Stimulated activated CD4-positive, alpha-beta T cell treated with anti-CD3 and anti-CD28 coated beads, Interleukin-15, amount 100 ng/mL, for 48 hours (primary cell): ENCODE measurements at regions not wholly inside any gene's neighbourhood (a gene's known extent, or its start where the extent isn't known, plus 50 kb on each side); places are given as distances from the start of the nearest gene placed in this dataset.
"Not testable (repeated sequence)": the region's sequence is repeated elsewhere in the genome, so short reads cannot be mapped to it uniquely, and the experiment has no call there.

Experiments
- DNase-seq, 2 donors: peaks; one replicate each; pipeline ENCODE4 v3.0.0-alpha.2; 2020; ENCODE audit warnings: low read depth in 2 of 2

DNA sequence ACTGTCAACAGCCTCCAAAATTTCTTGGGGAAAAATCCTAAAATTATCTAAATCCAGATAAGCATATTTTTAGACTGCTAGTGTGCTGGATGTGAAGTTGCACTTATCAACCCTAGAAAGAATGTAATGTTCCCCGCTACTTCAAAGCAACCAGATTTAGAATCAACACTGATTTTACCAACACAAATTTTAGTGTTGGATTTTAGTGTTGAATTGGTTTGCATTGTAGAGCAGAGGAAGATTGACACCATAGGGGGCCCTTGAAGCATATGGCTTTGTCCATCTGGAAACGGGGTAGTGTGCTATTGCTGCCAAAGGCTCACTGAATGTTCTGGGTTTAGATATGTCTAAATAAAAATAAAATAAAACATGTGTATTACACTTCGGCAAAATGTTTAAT is 126.3 kb upstream of the EMCN start:
- DNase-seq: no peak

DNA sequence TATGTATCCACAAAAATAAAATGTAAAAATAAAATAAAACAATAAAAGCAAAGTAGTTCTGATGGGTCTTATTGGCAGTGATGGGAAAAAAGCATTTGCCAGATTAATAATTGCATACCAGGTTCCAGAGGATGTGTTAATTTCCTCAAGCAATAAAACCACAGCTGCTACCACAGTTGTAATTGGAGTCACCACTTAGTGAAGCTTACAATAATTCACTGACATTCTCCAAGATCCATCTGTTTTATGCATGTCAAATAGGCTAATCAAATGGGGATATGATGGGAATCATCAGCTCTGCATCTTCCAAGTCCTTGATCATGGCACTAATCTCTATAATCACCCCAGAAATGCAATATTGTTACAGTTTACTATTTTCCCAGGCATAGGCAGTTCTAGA is 123.5 kb upstream of the EMCN start:
- DNase-seq: no peak

DNA sequence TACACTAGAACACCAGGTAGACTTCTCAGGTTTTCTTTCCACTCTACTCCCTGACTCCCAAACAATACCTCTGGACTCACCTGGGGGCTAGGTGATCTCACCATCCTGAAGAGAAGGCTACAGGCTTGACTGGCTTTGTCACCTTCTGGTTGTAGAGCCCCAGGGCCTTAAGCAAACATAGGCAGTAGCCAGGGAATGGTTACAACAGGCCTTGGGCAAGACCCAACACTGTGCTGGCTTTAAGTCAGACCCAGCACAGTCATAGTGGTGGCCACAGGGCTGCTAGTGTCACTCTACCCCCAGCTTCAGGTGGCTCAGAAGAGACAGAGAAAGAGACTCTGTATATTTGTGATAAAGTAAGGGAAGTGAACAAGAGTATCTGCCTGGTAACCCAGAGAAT is 118.1 kb upstream of the EMCN start:
- DNase-seq: no peak

DNA sequence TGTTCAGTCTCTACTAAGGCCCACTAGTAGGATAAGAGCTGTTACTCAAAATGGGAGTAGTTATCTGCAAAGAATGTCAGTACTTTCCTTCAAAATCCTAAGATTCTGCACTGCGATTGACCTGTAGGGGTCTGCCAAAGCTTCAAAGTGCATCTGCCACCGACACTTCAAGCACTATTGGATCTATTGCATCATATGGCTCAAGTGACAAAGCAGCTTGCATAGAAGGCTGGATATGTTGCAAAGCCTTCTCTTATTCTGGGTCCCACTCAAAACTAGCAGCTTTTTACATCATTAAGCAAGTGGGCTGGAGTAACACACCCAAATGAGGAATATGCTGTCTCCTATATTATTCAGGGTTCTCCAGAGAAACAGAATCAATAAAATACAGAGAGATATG is 115.4 kb upstream of the EMCN start:
- no peak for DNase-seq

DNA sequence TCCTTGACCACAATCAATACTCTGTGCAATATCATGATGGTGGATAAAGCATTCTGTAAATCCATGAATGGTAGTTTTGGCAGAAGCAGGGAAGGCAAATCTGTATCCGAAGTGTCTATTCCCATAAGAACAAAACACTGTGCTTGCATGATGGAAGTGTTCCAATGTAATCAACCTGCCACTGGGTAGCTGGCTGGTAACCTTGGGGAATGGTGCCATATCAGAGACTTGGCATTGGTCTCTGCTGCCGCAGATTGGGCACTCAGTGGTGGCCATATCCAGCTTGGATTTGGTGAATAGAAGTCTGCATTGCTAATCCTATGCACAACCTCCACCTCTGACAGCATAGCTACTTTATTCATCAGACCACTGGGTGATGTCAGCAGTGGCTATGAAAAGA is 114.3 kb upstream of the EMCN start:
- DNase-seq: no peak

DNA sequence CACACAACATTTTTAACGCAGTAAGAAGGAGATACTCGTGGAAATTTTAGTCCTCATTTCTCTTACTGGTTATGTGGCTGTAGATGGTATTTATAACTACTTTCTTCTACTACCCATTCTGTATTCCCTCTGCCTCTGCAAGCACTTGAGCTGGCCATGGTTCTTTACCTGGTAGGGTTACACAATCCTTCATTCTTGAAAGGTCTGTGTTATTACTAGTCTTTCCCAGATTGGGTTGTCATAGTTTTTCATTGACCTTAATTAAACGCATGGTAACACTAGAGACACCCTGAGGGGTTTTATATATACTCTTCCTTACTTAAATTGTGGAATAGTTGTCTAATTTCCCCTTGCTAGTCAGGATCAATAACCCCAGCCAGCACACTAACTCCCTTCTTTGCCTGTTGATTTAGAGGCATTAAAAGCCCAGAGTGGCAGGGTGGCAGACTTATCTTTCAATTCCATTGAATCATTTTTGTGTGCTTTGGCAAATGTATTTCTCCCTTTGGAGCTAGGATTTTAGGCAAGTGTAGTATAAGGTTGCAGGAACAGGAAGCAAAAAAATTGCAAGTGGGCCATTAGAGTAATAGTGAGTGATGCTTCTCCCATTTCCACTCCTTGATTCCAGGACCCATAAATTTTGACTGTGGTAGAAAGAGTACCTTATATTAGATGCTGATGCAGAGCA is 113.6 kb upstream of the EMCN start:
- DNase-seq: no peak

DNA sequence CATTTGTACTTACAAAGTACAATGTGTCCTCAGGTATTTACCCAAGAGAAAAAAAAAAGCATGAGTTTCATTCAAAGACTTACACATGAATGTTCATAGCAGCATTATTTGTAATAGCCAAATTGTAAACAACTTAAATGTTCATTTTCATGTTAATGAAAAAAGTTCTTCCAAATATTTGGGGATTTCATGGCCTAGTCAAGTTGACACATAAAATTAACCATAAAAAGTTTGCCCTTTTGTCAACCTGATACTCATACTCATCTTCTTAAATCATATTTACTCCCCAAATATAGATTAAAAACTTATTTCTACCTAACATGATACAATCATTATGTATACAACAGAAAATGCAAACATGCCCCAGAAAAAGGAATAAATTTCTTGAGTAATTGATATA is 112.5 kb upstream of the EMCN start:
- no peak for DNase-seq

DNA sequence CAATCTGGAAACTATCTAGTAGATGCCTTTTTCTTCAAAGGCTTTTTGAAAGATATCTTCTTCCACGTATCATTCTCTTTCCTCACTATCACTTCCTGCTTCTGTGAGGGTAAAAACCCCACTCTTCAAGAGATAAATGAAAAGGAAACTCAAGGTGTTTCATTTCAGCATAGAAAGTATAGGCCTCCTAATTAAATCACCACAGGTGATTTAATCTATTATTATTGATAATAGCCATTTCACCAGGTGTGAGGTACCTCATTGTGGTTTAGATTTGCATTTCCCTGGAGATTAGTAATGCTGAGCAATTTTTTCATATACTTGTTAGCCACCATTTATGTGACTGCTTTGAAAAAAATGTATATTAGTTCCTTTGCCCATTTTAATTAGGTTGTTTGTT is 92.0 kb upstream of the EMCN start:
- DNase-seq: no peak

DNA sequence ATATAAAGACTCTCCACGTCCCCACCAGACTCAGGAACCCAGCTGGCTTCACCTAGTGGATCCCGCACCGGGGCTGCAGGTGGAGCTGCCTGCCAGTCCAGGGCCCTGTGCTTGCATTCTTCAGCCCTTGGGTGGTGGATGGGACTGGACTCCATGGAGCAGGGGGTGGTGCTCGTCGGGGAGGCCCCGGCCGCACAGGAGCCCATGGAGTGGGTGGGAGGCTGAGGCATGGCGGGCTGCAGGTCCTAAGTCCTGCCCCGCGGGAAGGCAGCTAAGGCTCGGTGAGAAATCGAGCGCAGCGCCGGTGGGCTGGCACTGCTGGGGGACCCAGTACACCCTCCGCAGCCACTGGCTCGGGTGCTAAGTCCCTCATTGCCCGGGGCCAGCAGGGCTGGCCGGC is 90.8 kb upstream of the EMCN start:
- not testable (repeated sequence) for DNase-seq

DNA sequence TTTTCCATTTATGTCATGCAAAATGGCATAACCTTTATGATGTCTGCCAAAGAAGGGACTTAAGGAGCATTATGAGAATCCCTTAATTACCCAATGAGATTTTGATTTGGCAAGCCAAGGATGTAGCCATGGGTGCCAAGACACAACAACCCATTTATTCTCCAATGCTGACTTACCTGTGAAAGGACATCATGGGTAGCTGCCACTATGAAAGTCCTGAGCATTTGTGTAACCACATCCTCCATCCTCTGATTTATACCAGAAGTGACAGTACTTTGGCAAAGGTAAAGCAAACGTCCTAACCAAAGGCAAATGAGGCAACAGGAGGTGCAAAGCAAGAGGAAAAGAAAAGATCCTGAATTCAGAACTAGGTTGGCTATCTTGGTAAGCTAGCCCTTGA is 87.3 kb upstream of the EMCN start:
- no peak for DNase-seq

DNA sequence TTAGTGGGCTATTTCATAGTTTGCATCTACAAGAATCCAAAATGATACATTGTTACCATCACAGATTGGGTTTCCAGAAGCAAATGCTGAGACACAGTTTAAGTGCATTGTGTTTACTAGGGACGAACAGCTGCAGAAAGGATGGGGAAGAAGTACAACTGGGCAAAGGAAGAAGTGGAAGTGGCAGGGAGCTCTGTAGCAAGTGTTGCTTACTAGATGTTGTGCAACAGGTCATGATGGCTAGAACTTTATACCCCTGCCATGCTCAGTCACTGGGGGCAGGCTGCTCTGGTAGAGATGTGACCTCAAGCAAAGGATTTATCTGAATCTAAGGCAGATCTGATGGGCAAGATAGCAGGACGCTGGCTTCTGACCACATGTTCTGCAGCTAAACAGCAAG is 76.1 kb upstream of the EMCN start:
- no peak for DNase-seq

DNA sequence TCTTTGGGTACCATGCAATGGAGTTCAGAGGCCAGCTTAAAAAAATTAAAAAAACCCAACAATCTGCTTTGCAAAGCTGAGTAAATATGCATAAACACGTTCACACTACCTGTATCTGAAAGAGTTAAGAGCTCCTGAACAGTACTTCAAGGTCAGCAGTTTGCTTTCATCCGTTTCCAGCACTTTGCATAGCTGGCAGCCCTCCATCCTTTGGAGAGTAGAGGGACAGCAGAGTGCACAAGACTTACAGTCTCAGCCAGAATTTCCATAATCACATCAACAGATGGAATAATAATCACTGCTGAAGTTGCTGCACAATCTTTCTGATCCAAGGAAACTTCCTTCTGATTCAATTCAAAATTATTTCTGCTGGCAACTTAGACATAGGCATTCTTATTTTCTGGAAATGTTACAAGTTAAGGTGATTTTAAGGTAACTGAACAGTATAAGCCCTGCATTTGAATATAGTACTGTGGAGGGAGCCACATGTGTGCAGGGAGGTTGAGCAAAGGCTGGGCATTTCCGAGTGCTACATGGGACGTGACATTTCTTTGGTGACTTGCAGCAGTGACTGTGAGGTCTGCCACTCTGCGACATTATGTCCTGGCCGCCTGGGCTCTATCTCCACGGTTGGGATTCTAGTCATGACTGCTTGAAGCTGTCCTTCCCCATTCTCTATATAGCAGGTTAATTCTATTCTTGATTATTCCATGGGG is 73.5 kb upstream of the EMCN start:
- no peak for DNase-seq

DNA sequence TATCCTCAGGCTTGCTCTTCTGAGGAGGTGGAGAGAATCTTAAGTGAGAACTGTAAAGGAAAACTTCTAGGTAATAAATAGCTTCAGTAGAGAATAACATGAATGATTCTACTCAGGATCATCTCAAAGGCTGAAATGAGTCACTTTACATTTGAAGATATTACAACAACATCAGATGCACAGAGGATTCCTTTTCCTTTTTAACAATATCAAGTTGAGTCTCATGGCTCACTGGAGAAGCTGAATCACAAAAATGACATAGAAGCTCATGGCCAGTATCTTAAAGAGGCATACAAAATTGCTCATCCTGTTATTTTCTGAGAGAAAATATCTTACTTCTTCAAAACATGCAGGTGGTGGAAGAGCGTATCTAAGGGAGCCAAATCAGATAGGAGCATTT is 72.5 kb upstream of the EMCN start:
- DNase-seq: no peak

DNA sequence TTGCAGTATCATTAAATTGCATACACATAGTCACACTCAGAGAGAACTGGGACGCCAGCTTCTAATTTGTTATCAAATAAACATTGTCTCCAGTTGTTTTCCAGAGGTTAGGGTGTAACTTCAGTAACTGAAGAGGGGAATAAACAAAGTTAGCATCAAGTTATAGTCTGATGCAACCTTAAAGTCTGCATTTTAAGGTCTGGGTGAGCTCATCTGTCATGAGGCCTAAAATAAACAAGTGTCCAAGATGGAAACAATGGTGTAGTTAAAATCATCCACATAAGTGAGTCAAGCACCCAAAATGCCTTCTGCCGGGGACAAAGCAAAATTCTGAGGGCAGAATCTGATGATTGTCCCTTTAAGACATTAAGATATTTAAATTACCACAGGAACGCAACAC is 70.3 kb upstream of the EMCN start:
- no peak for DNase-seq

DNA sequence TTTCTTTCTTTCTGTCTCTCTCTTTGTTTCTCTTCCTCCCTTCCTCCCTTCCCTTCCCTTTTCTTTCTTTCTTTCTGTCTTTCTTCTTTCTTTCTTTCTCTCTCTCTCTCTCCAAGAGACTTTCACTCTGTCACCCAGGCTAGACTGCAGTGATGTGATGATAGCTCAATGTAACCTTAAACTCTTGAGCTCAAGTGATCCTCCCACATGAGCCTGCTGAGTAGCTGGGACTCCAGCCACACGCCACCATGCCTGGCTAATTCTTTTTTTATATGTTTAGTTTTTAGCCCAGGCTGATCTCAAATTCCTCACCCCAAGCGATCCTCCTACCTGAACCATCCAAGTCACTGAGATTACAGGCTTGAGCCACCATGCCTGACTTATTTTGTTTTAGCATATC is 64.3 kb upstream of the EMCN start:
- DNase-seq: no peak

DNA sequence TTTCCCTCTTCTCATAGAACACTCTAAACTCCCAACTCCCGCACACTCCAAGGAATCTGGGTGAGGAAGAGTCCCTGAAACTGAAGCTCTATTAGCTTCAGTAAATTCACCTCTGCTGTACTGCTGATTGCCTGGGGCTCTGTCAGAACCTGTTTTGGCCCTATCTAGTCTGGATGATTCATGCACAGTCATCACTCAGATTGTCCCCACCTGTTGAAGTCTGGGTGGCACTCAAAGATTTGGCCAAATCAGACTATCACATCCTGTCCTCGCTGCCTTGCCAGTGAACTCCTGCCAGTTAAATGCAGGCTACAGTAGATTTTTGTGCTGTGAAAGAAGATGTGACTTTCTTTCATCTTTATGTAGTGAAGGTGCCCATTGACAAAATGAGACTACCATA is 63.5 kb upstream of the EMCN start:
- DNase-seq: no peak

DNA sequence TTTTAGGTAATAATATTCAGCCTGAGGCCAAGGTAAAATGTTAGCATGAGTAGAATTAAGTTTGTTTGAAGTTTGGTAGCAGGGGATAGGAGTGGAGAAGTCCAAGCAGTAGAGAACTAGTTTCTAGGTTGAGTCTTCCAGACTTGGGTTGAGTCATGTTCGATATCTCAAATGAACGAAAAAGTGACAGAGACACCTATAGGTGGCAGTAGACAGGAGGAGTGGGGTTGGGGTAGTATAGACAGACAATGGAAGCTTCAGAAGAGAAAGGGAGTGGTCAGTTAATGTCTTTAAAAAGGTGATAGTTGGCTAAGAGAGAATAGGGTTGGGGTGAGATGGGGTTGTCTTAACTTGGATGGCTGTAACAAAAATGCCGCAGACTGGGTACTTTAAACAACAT is 58.7 kb upstream of the EMCN start:
- DNase-seq: no peak

DNA sequence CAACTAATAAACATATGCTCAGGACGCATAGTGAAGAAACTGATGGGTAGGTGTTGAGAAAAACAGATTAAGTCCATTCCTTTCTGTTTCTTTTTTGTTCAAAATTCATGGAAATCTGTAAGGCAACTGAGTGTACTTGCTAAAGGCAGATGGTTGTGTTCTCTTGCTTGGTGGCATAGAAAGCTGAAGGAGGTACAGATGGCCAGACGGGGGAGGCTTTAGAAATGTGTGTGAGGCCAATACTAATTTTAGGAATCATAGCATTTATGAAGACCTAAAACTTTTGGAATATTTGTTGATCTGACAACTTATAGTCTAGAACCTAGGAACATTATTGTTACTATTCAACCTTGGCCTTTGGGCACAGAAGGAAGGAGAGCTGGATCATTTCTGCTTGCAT is 56.8 kb upstream of the EMCN start:
- no peak for DNase-seq

DNA sequence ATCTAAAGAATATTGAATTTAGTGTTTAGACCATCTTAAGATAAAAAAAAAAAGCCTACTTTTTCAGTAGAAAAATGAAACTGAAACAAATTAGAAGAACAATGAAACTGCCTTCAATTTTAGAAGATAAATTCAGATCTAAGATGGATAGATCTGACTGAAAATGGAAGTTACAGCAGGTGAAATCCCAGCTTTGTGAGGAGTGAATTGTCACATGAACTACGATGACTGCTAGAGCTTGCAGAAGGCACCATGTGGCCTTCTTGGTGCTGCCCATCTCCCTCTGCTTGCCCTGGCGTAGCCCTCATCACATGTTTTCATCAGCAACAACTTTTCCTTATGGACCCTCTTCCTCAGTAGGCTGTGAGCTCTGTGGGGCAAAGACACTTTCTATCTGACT is 51.4 kb upstream of the EMCN start:
- DNase-seq: no peak
